H1 (cell line): ENCODE measurements at regions not wholly inside any gene's neighbourhood (a gene's known extent, or its start where the extent isn't known, plus 50 kb on each side); places are given as distances from the start of the nearest gene placed in this dataset.

Experiments
- CTCF ChIA-PET: fragments of 300-600 bp; sonication (Branson Sonifier 250); formaldehyde crosslinking; loops from one replicate; lab custom pipeline; 2021; ENCODE audit not compliant: partially characterized antibody; lab: Charles Lee
- POLR2A ChIA-PET: fragments of 300-600 bp; sonication (Branson Sonifier 250); formaldehyde crosslinking; loops from one replicate; lab custom pipeline; 2021; ENCODE audit warnings: inconsistent platforms; ENCODE audit not compliant: partially characterized antibody; lab: Charles Lee
- DNase-seq, 2 experiments: peaks; one replicate each; pipeline versions ENCODE4 v3.0.0 to v3.0.0-alpha.2; 2010 to 2022; ENCODE audit warnings: low spot score in 2 of 2, low read depth in 1 of 2, mixed read lengths in 1 of 2
- FAIRE-seq: peaks from 2 replicates; lab custom pipeline; 2011; peaks lifted over from hg19 to GRCh38; lab: Jason Lieb, UNC
- H2AFZ ChIP-seq: 2 replicates; pipeline ENCODE4 v1.8.1; 2012; ENCODE audit warnings: low read length, inconsistent platforms
- H2AK5ac ChIP-seq: 2 replicates; pipeline ENCODE4 v1.6.1; 2013; ENCODE audit warnings: low read depth, low read length
- H2BK120ac ChIP-seq: replicated peaks from 2 replicates; pipeline ENCODE3; 2013; ENCODE audit warnings: low read depth, low read length, inconsistent platforms
- H2BK12ac ChIP-seq: 2 replicates; pipeline ENCODE4 v1.6.1; 2013; ENCODE audit warnings: low read depth, low read length
- H2BK15ac ChIP-seq: 2 replicates; pipeline ENCODE4 v1.6.1; 2013; ENCODE audit warnings: low read length
- H2BK20ac ChIP-seq: 2 replicates; pipeline ENCODE4 v1.6.1; 2013; ENCODE audit warnings: low read length
- H2BK5ac ChIP-seq: 2 replicates; pipeline ENCODE4 v1.6.1; 2013; ENCODE audit warnings: low read depth, low read length
- H3K14ac ChIP-seq: 2 replicates; pipeline ENCODE4 v1.6.1; 2013; ENCODE audit warnings: inconsistent platforms; ENCODE audit not compliant: insufficient read length
- H3K18ac ChIP-seq: 2 replicates; pipeline ENCODE4 v1.6.1; 2013; ENCODE audit warnings: low read length; ENCODE audit errors: extremely low read depth
- H3K23ac ChIP-seq: 2 replicates; pipeline ENCODE4 v1.6.1; 2013; ENCODE audit warnings: inconsistent platforms; ENCODE audit not compliant: insufficient read length
- H3K23me2 ChIP-seq: 2 replicates; pipeline ENCODE4 v1.6.1; 2013; ENCODE audit warnings: low read depth, low read length
- H3K27ac ChIP-seq: 2 replicates; pipeline ENCODE4 v1.6.1; 2011; ENCODE audit warnings: low read depth, low read length, inconsistent platforms
- H3K27me3 ChIP-seq, 4 experiments: replicated peaks in 1 of 4; 1 replicate in 1 of 4; 2 replicates in 3 of 4; pipeline versions ENCODE4 v1.6.1 to v1.8.1; 2011 to 2013; ENCODE audit warnings: low read length in 3 of 4, mild to moderate bottlenecking in 3 of 4, inconsistent platforms in 2 of 4, mixed read lengths in 2 of 4, moderate library complexity in 1 of 4; ENCODE audit not compliant: control insufficient read depth in 3 of 4, insufficient read depth in 3 of 4; ENCODE audit errors: extremely low read depth in 1 of 4
- H3K36me3 ChIP-seq, 4 experiments: 2 replicates each; pipeline versions ENCODE4 v1.6.1 to v1.8.1; 2011 to 2013; ENCODE audit warnings: mild to moderate bottlenecking in 4 of 4, low read length in 3 of 4, moderate library complexity in 2 of 4, control low read depth in 1 of 4, inconsistent platforms in 1 of 4; ENCODE audit not compliant: insufficient read depth in 4 of 4, control insufficient read depth in 2 of 4
- H3K4ac ChIP-seq: replicated peaks from 2 replicates; pipeline ENCODE3; 2013; ENCODE audit warnings: low read length, low read depth, mixed read lengths, inconsistent platforms; ENCODE audit not compliant: insufficient read length
- H3K4me1 ChIP-seq, 4 experiments: replicated peaks in 1 of 4; 1 replicate in 1 of 4; 2 replicates in 3 of 4; pipeline versions ENCODE4 v1.6.1 to v1.8.1; 2011 to 2013; ENCODE audit warnings: low read length in 3 of 4, inconsistent platforms in 2 of 4, mixed read lengths in 1 of 4; ENCODE audit not compliant: insufficient read depth in 4 of 4, control insufficient read depth in 3 of 4
- H3K4me2 ChIP-seq, 2 experiments: 2 replicates each; pipeline versions ENCODE4 v1.6.1 to v1.8.1; 2011 to 2013; ENCODE audit warnings: low read depth in 2 of 2, low read length in 2 of 2, control low read depth in 1 of 2, inconsistent platforms in 1 of 2, mild to moderate bottlenecking in 1 of 2; ENCODE audit not compliant: insufficient read depth in 1 of 2
- H3K4me3 ChIP-seq, 4 experiments: fragments of 200-600, 300-600 bp in 1 of 4; sonication (generic), shearing (Covaris generic), sonication (Bioruptor Twin) in 1 of 4; 2 replicates each; pipeline versions ENCODE4 v1.5.1 to v1.8.1; 2011 to 2016; ENCODE audit warnings: low read length in 4 of 4, low read depth in 3 of 4, control low read depth in 2 of 4, inconsistent platforms in 2 of 4, mild to moderate bottlenecking in 2 of 4, mixed read lengths in 1 of 4, moderate library complexity in 1 of 4; ENCODE audit not compliant: insufficient read depth in 2 of 4; ENCODE audit errors: extremely low read depth in 1 of 4
- H3K56ac ChIP-seq: replicated peaks from 2 replicates; pipeline ENCODE3; 2013; ENCODE audit warnings: low read depth, mild to moderate bottlenecking, mixed read lengths, low read length, inconsistent platforms; ENCODE audit not compliant: insufficient read length
- H3K79me1 ChIP-seq: 2 replicates; pipeline ENCODE4 v1.6.1; 2013; ENCODE audit warnings: low read depth, low read length, control low read depth
- H3K79me2 ChIP-seq, 2 experiments: 2 replicates each; pipeline versions ENCODE4 v1.6.1 to v1.8.1; 2012 to 2013; ENCODE audit warnings: low read length in 2 of 2, mild to moderate bottlenecking in 2 of 2, inconsistent platforms in 1 of 2; ENCODE audit not compliant: insufficient read depth in 2 of 2, control insufficient read depth in 1 of 2
- H3K9ac ChIP-seq, 4 experiments: replicated peaks in 1 of 4; 1 replicate in 1 of 4; 2 replicates in 3 of 4; pipeline versions ENCODE4 v1.6.1 to v1.8.1; 2011 to 2013; ENCODE audit warnings: low read depth in 3 of 4, low read length in 3 of 4, control low read depth in 2 of 4, mild to moderate bottlenecking in 2 of 4, moderate library complexity in 2 of 4, inconsistent platforms in 1 of 4; ENCODE audit errors: extremely low read depth in 1 of 4
- H3K9me3 ChIP-seq, 2 experiments: 2 replicates each; pipeline versions ENCODE4 v1.6.1 to v1.8.1; 2012 to 2013; ENCODE audit warnings: mild to moderate bottlenecking in 2 of 2, moderate library complexity in 2 of 2, control low read depth in 1 of 2, inconsistent platforms in 1 of 2, low read depth in 1 of 2, low read length in 1 of 2, mixed read lengths in 1 of 2; ENCODE audit not compliant: insufficient read depth in 2 of 2
- H4K20me1 ChIP-seq, 2 experiments: replicated peaks in 1 of 2; 2 replicates each; pipeline versions ENCODE3 to v1.8.1; 2011 to 2013; ENCODE audit warnings: inconsistent platforms in 2 of 2, low read length in 2 of 2, mild to moderate bottlenecking in 1 of 2; ENCODE audit not compliant: insufficient read depth in 2 of 2, control insufficient read depth in 1 of 2
- H4K5ac ChIP-seq: 2 replicates; pipeline ENCODE4 v1.6.1; 2013; ENCODE audit warnings: low read length, low read depth, mixed read lengths, inconsistent platforms; ENCODE audit not compliant: insufficient read length
- H4K8ac ChIP-seq: 2 replicates; pipeline ENCODE4 v1.8.0; 2013; ENCODE audit warnings: mild to moderate bottlenecking, moderate library complexity, low read length, inconsistent platforms; ENCODE audit not compliant: insufficient read depth; ENCODE audit errors: extremely low read depth
- H4K91ac ChIP-seq: replicated peaks from 2 replicates; pipeline ENCODE3; 2013; ENCODE audit warnings: low read length, mixed read lengths, inconsistent platforms; ENCODE audit not compliant: insufficient read length
- ASH2L ChIP-seq: fragments of 200-600, 300-600 bp; sonication (generic); IDR thresholded peaks from one replicate; pipeline ENCODE4 v1.7.1; 2017; ENCODE audit warnings: low read length
- ATF2 ChIP-seq: IDR thresholded peaks from 2 replicates; pipeline ENCODE4 v1.6.1; 2012; ENCODE audit warnings: low read length, inconsistent platforms
- EZH2 ChIP-seq: fragments of 200-600 bp; sonication (generic); IDR thresholded peaks from 2 replicates; pipeline ENCODE4 v1.7.1; 2012; ENCODE audit warnings: low read depth, mild to moderate bottlenecking, moderate library complexity, low read length, inconsistent platforms; ENCODE audit not compliant: severe bottlenecking
- KDM1A ChIP-seq: fragments of 200-600, 300-600 bp; sonication (generic); IDR thresholded peaks from 2 replicates; pipeline ENCODE4 v1.7.1; 2016; ENCODE audit warnings: mild to moderate bottlenecking, low read length, borderline replicate concordance
- MAFK ChIP-seq: IDR thresholded peaks from 2 replicates; pipeline ENCODE4 v1.6.1; 2012; ENCODE audit warnings: low read depth, mild to moderate bottlenecking, improper control_type of control experiment, low read length
- USF2 ChIP-seq: IDR thresholded peaks from 2 replicates; pipeline ENCODE4 v1.6.1; 2011; ENCODE audit warnings: low read length, improper control_type of control experiment
- WGBS, 2 experiments: shearing (Covaris generic) in 1 of 2; methylation state at CpG; one replicate each; pipeline versions ENCODE4 v1.1.6 to v1.1.7; 2013 to 2015; ENCODE audit warnings: low lambda C conversion rate in 2 of 2, mixed read lengths in 2 of 2, inconsistent platforms in 1 of 2, low coverage in 1 of 2, missing lambda C conversion rate in 1 of 2; ENCODE audit not compliant: insufficient replicate concordance in 2 of 2, insufficient coverage in 1 of 2, insufficient read length in 1 of 2; ENCODE audit errors: extremely low coverage in 1 of 2, missing lambda C conversion rate in 1 of 2; 5-methylcytosine and 5-hydroxymethylcytosine counted together

DNA sequence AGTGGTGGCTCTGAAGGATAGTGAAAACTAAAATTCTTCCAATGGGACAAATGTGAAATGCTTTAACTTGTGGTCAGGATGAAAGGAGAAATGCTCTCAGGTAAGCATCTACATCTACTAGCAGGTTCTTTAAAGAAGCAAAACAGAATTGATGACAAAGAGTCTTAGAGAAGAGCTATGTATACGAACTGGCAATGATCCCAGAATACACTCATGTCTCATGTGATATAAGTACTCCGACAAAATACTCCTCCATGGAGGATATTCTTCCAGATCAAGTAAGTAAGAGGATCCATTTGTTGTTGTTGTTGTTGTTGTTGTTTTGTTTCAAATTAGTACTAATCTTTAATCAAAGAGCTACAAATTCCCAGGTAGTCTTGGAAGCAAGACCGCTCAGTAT is 174.0 kb upstream of the ATP1B1 start:
- no peak overlapping the region for H4K8ac ChIP-seq
- no peak overlapping the region for H2BK12ac ChIP-seq
- no peak overlapping the region for H3K14ac ChIP-seq
- 87% methylated on average over 3 of the region's 3 CpGs; no CpG with 5 or more reads in 1 of the 2 experiments for WGBS, 2 experiments
- no peaks in the 10 kb centered on the region for H3K36me3 ChIP-seq
- no peak overlapping the region for H3K9ac ChIP-seq
- no peak overlapping the region for H3K4me2 ChIP-seq
- H3K79me1 ChIP-seq = no peaks in the 10 kb centered on the region
- H2AFZ ChIP-seq = no peak overlapping the region
- H3K23ac ChIP-seq = no peak overlapping the region
- no peak overlapping the region for H2BK20ac ChIP-seq
- H3K27me3 ChIP-seq = no peaks in the 10 kb centered on the region
- no peak overlapping the region for H3K18ac ChIP-seq
- H4K20me1 ChIP-seq = no peaks in the 10 kb centered on the region
- ChIA-PET POLR2A (no interaction called here), CTCF (interaction anchor here (1.1 kb wide), 1 partner anchor 10 kb away, joined by 3 read pairs; no protein-coding TSS in a partner anchor)
- H3K4me3 ChIP-seq = no peak overlapping the region
- FAIRE-seq = no peak
- H3K4ac ChIP-seq = no peak overlapping the region
- no peak overlapping the region for H4K5ac ChIP-seq
- H3K56ac ChIP-seq = no peak overlapping the region
- TF ChIP-seq ATF2 = no peak
- TF ChIP-seq MAFK = no peak
- no peak for TF ChIP-seq EZH2
- no peak for TF ChIP-seq ASH2L
- no peak for TF ChIP-seq KDM1A
- no peak for TF ChIP-seq USF2
- no peaks in the 10 kb centered on the region for H3K9me3 ChIP-seq
- no peaks in the 10 kb centered on the region for H3K23me2 ChIP-seq
- H2BK15ac ChIP-seq = no peak overlapping the region
- DNase-seq = no peak
- no peak overlapping the region for H3K27ac ChIP-seq
- H3K79me2 ChIP-seq = no peaks in the 10 kb centered on the region
- no peaks in the 10 kb centered on the region for H3K4me1 ChIP-seq
- H2AK5ac ChIP-seq = no peak overlapping the region
- no peak overlapping the region for H2BK120ac ChIP-seq
- H2BK5ac ChIP-seq = no peak overlapping the region
- H4K91ac ChIP-seq = no peak overlapping the region
